GM10266 (cell line): ENCODE measurements at regions not wholly inside any gene's neighbourhood (a gene's known extent, or its start where the extent isn't known, plus 50 kb on each side); places are given as distances from the start of the nearest gene placed in this dataset.

Source experiments
- DNase-seq: peaks from one replicate; pipeline ENCODE4 v3.0.0; 2012; ENCODE audit errors: extremely low spot score
- TF ChIP-seq, protein P1 (sequence below): IDR thresholded peaks from 2 replicates; pipeline ENCODE4 v1.5.1; 2012; ENCODE audit warnings: mild to moderate bottlenecking, low read depth; ENCODE audit not compliant: control insufficient read depth, insufficient read depth; ENCODE audit errors: missing control alignments

DNA sequence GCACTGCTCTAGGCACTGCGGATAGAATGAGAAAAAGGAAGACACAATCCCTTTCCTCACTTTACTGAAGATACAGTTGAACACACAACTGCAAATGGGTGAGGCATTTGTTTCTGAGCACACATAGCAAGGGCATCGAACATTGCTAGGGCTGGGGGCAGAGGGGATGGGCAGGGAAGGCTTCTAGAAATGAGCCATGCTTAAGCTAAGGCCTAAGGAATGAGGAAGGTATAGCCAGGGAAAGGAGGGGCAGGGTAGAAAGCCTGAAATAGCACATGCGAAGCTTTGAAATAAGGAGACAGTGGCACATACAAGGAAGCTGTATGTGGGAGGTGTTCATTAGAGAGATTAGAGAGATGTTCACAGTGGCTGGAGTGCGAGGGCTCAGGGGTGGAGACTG, 92.7 kb downstream of the KIF4B start:
- TF ChIP-seq, protein P1, sequence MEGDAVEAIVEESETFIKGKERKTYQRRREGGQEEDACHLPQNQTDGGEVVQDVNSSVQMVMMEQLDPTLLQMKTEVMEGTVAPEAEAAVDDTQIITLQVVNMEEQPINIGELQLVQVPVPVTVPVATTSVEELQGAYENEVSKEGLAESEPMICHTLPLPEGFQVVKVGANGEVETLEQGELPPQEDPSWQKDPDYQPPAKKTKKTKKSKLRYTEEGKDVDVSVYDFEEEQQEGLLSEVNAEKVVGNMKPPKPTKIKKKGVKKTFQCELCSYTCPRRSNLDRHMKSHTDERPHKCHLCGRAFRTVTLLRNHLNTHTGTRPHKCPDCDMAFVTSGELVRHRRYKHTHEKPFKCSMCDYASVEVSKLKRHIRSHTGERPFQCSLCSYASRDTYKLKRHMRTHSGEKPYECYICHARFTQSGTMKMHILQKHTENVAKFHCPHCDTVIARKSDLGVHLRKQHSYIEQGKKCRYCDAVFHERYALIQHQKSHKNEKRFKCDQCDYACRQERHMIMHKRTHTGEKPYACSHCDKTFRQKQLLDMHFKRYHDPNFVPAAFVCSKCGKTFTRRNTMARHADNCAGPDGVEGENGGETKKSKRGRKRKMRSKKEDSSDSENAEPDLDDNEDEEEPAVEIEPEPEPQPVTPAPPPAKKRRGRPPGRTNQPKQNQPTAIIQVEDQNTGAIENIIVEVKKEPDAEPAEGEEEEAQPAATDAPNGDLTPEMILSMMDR, result no peak
- DNase-seq, result no peak

DNA sequence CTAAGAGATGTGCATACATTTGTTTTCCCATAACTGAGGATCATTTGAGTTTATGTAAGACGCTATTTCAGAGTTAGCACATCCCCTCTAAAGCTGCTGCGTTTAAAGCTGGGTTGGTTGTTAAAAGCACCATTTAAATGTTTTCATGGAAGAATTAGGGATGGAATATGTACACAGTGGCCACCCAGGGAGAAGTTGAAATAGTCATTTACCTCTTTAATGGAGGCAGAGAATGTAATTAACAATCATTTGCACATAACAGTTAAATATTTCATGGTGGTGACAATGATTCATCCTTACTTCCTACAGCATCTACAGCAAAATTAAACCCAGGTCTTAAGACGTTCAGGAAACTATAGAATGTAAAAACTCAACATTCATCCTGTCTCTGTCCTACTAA, 100.3 kb downstream of the KIF4B start:
- no peak for DNase-seq
- TF ChIP-seq, protein P1, result no peak

DNA sequence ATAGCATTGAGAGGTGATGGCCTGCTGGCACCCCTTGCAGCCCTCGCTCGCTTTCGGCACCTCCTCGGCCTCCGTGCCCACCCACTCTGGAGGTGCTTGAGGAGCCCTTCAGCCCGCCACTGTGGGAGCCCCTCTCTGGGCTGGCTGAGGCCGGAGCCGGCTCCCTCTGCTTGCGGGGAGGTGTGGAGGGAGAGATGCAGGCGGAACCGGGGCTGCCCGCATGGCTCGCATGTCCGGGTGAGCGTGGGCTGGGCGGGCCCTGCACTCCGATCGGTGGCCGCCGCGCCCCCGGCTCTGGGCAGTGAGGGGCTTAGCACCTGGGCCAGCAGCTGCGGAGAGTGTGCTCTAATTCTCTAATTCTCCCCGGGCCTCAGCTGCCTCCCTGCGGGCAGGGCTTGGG, 101.1 kb downstream of the KIF4B start:
- DNase-seq, result no peak
- TF ChIP-seq, protein P1, result no peak

DNA sequence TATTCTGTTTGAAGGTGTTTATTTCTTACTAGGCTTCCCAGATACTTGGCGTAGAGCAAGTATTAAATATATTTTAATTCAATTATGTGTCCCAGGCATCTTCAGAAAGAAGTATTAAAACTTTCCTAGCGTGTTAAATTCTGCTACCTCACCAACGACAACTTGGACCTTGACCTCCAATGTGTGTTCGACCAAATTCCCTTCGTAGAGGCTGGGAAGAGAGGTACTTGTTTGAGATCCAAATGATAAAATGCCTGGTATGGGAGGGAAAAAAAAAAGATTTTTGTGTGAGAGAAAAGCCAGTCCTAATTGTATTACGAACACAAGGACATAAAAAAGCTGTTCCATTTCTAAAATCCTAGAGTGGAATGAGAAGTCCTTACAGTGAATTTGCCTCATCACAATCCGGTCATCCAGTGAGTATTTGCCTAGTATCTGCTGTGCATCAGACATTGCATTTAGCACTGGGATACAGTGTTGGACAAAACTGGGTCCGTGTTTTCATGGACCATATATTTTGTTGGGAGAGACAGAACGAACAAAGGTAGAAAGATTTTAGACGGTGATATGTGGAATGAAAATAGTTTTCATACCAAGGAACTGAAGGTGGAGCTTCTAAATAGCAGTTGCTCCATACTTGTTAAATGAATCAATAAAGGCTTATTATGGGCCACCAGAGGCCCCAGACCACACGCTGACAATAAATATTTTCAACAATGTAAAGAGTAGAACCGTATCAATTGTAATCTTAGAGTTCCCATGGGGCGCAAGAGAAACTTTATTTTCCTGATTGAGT, 103.1 kb downstream of the KIF4B start:
- DNase-seq, result no peak
- TF ChIP-seq, protein P1, result no peak

DNA sequence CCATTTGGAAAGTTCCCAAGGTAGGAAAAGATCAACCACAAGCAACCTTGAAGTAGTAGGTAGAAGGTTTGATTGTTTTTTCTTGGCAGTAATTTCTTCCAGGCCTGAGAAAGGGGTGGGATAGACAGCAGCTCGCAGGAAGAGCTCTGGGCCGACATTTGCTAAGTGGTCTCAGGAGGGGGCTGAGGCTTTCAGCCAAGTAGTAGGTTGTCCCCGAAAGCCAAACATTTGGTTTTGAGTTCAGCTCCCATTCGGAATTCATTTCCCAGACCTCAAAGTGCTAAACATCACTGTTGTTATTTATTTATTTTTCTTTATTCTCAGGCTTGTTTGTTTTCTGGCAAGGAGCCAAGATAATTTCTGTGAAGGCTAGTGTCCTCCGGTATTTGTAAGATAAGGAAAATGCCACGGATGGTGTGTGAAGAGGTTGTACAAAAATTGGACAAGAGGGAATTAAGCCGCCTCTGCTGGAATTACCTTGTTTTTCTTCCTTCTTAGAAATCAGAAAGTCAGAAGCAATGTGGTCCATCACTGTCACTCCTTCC, 112.1 kb downstream of the KIF4B start:
- TF ChIP-seq, protein P1, result no peak
- no peak for DNase-seq

DNA sequence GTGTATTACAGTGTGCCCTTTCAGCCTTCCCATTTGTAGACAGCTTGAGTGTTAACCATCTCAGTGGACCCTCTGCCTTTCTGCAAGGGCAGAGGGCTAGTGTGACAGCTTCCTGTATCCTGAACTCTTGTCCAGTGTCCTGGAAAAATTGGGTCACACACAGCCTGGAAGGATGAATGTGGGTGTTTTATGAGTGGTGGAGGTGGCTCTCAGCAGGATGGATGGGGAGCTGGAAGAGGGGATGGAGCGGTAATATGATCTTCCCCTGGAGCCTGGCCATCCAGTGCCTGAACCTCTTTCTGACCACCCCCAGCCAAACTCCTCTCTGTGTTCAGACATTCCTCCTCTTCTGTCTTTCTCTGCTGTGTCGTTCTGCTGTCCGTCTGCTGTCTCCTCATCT, 113.0 kb downstream of the KIF4B start:
- DNase-seq, result no peak
- TF ChIP-seq, protein P1, result no peak

DNA sequence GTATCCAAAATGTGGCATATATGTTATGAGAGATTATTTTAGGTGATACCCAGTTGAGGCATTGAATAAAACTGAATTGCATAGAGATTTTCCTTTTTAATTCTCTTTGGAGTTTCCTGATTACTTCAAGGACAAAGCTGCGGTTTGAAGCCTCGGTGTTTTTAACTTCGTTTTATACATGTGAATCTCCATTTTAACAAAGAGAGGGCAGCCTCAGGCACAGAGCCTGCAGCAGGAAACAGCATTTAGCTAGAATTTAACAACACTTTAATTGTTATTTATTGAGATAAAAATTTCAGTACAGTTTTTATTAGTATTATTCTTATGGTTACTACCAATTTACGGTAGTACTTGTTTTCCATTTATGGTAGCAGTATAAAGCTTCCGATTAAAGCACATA, 114.0 kb downstream of the KIF4B start:
- TF ChIP-seq, protein P1, result no peak
- DNase-seq, result no peak
